GM12892 (cell line): ENCODE measurements at regions not wholly inside any gene's neighbourhood (a gene's known extent, or its start where the extent isn't known, plus 50 kb on each side); places are given as distances from the start of the nearest gene placed in this dataset.

Experiments
- DNase-seq: peaks from one replicate; pipeline ENCODE4 v3.0.0; 2011; ENCODE audit not compliant: insufficient read length
- FAIRE-seq: peaks from 2 replicates; lab custom pipeline; 2011; peaks lifted over from hg19 to GRCh38; lab: Jason Lieb, UNC
- POLR2A ChIP-seq: IDR thresholded peaks from 2 replicates; pipeline ENCODE4 v1.6.1; 2011; ENCODE audit warnings: low read depth, low read length, control low read depth
- POLR2AphosphoS5 ChIP-seq: IDR thresholded peaks from 2 replicates; pipeline ENCODE4 v1.6.1; 2011; ENCODE audit warnings: low read depth, low read length, control low read depth
- TAF1 ChIP-seq: IDR thresholded peaks from 2 replicates; pipeline ENCODE4 v1.6.1; 2011; ENCODE audit warnings: low read depth, mild to moderate bottlenecking, control low read depth, low read length, borderline replicate concordance

- no peak for FAIRE-seq
- no peak for DNase-seq
- TF ChIP-seq POLR2A (no peak), TAF1 (no peak), POLR2AphosphoS5 (no peak)
Observed at GRCh38 chr5:39775797-39776365, 351.1 kb upstream of the DAB2 start.

GRCh38 chr5:39775086-39775796 lies 350.5 kb upstream of the DAB2 start:
- TF ChIP-seq TAF1 (no peak), POLR2A (no peak), POLR2AphosphoS5 (no peak)
- DNase-seq (no peak), FAIRE-seq (no peak)

GRCh38 chr5:39774605-39775004 lies 349.8 kb upstream of the DAB2 start:
- no peak for DNase-seq
- TF ChIP-seq POLR2AphosphoS5 (no peak), POLR2A (no peak), TAF1 (no peak)
- no peak for FAIRE-seq

- DNase-seq (no peak), FAIRE-seq (no peak)
- TF ChIP-seq POLR2AphosphoS5 (no peak), TAF1 (no peak), POLR2A (no peak)
Observed at GRCh38 chr5:39772307-39772706, 347.5 kb upstream of the DAB2 start.

- TF ChIP-seq POLR2A (no peak), POLR2AphosphoS5 (no peak), TAF1 (no peak)
- DNase-seq (no peak), FAIRE-seq (no peak)
Observed at GRCh38 chr5:39767916-39768315, 343.1 kb upstream of the DAB2 start.

- FAIRE-seq (no peak), DNase-seq (no peak)
- TF ChIP-seq POLR2A (no peak), POLR2AphosphoS5 (no peak), TAF1 (no peak)
Observed at GRCh38 chr5:39765366-39765765, 340.6 kb upstream of the DAB2 start.

- no peak for DNase-seq
- FAIRE-seq = no peak
- TF ChIP-seq TAF1 (no peak), POLR2A (no peak), POLR2AphosphoS5 (no peak)
Observed at GRCh38 chr5:39762761-39763160, 338.0 kb upstream of the DAB2 start.

- no peak for TF ChIP-seq TAF1
- TF ChIP-seq POLR2AphosphoS5 = no peak
- no peak for DNase-seq
- FAIRE-seq = no peak
Observed at GRCh38 chr5:39761199-39761950, 336.6 kb upstream of the DAB2 start.

GRCh38 chr5:39760385-39761198 lies 335.8 kb upstream of the DAB2 start:
- TF ChIP-seq TAF1 (no peak), POLR2A (no peak), POLR2AphosphoS5 (no peak)
- DNase-seq = no peak
- no peak for FAIRE-seq

- DNase-seq = no peak
- no peak for TF ChIP-seq POLR2A
- no peak for TF ChIP-seq TAF1
- no peak for TF ChIP-seq POLR2AphosphoS5
- no peak for FAIRE-seq
Observed at GRCh38 chr5:39759701-39760100, 334.9 kb upstream of the DAB2 start.

- TF ChIP-seq POLR2AphosphoS5 (no peak), TAF1 (no peak), POLR2A (no peak)
- no peak for FAIRE-seq
Observed at GRCh38 chr5:39758426-39758825, 333.6 kb upstream of the DAB2 start.

More at GRCh38 chr5:39758426-39758825, 333.6 kb upstream of the DAB2 start:
- DNase-seq = no peak
